ENCODE measurements at regions not wholly inside any gene's neighbourhood (a gene's known extent, or its start where the extent isn't known, plus 50 kb on each side); places are given as distances from the start of the nearest gene placed in this dataset.

GRCh38 chr5:72633649-72634048 lies 126.4 kb upstream of the ZNF366 start:
- TF ChIP-seq CTCF (tag by site-specific recombination; IDR thresholded peaks at IDR 0.05) (no peak), ZNF175 (tag by site-specific recombination; IDR thresholded peaks at IDR 0.05) (no peak), SP3 (tag by site-specific recombination; IDR thresholded peaks at IDR 0.05) (no peak), ZNF830 (tag by site-specific recombination; IDR thresholded peaks at IDR 0.05; ENCODE audit: low read depth) (no peak), PBX3 (CRISPR knock-in tag; IDR thresholded peaks at IDR 0.05) (no peak), ZNF776 (tag by site-specific recombination; IDR thresholded peaks at IDR 0.05; ENCODE audit: borderline replicate concordance) (no peak), KLF8 (tag by site-specific recombination; IDR thresholded peaks at IDR 0.05) (no peak), YY1 (tag by site-specific recombination; IDR thresholded peaks at IDR 0.05) (no peak), PRDM10 (tag by site-specific recombination; IDR thresholded peaks at IDR 0.05) (no peak)

Data from HEK293 (cell line).